GM12873 (cell line): ENCODE measurements at regions not wholly inside any gene's neighbourhood (a gene's known extent, or its start where the extent isn't known, plus 50 kb on each side); places are given as distances from the start of the nearest gene placed in this dataset.

Experiments
- TF ChIP-seq, protein P1 (sequence below): IDR thresholded peaks from 2 replicates; pipeline ENCODE4 v1.5.1; 2012; ENCODE audit warnings: low read depth, mild to moderate bottlenecking, moderate library complexity, low read length, control low read depth; ENCODE audit not compliant: insufficient read depth; ENCODE audit errors: missing control alignments

DNA sequence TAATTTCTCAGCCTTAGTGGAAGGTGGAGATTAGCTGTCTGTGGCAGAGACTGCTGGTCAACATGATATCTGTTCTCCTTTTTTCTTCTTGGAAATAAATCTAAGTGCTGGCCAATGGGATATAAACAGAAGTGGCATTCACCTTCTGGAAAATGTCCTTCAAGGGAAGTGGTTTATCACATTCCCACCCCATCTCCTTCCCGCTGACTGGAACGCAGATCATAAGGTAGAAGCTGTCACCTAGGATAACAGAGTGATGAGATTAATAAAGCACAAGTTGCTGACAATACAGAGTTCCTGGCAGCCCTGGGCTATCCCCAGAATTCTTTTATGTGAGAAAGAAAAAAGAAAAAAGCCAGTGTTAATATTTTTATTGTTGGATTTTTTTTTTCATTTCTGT, 109.7 kb upstream of the OSMR start:
- TF ChIP-seq, protein P1, sequence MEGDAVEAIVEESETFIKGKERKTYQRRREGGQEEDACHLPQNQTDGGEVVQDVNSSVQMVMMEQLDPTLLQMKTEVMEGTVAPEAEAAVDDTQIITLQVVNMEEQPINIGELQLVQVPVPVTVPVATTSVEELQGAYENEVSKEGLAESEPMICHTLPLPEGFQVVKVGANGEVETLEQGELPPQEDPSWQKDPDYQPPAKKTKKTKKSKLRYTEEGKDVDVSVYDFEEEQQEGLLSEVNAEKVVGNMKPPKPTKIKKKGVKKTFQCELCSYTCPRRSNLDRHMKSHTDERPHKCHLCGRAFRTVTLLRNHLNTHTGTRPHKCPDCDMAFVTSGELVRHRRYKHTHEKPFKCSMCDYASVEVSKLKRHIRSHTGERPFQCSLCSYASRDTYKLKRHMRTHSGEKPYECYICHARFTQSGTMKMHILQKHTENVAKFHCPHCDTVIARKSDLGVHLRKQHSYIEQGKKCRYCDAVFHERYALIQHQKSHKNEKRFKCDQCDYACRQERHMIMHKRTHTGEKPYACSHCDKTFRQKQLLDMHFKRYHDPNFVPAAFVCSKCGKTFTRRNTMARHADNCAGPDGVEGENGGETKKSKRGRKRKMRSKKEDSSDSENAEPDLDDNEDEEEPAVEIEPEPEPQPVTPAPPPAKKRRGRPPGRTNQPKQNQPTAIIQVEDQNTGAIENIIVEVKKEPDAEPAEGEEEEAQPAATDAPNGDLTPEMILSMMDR = no peak

DNA sequence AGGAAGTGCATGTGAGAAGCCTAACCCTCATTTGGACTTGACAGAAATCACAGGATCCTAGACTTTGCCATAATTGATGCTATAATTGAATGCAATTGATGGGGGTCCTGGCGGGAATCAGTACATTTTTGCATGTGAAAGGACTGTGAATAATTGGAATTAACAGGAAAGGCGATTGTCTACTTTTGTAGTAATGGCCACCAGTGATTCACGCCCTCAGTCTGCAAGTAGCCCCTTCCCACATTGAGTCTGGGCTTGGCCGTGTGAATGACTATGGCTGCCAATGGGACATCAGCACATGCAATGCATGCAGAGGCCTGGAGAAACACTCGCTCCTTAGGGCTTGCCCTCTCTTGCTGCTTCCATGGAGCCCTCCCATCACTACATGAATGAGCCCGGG, 107.8 kb upstream of the OSMR start:
- TF ChIP-seq, protein P1 = no peak

DNA sequence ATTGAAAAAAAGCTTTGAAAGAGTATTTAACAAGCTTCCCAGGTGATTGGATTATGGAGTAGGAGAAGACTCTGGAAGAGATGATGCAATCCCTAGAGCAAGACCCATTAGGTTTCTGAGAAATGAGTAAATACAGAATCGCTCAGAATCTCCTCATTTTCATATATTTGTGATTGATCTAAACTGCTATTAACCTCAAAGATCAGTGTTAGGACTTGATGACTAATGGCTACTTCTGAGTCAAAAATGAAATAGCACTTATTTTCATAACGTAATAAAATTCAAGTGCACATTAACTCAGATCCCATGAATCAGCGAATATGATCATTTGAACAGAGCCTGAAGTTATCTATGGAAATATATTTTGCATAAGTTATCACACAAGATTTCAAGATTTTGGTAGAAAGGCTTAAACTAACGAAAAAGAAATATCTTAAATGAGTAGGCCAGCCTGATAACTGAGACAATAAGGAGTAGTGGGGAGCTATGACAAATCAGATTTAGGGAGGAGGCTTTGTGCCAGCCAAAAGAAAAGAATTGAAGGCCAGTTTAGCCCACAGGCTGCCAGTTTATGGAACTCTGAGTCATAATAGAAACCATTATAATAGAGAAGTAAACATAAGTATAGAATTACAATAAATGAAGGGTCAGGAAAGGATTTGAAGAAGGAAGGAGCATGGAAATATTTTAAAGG, 106.7 kb upstream of the OSMR start:
- TF ChIP-seq, protein P1 = no peak

DNA sequence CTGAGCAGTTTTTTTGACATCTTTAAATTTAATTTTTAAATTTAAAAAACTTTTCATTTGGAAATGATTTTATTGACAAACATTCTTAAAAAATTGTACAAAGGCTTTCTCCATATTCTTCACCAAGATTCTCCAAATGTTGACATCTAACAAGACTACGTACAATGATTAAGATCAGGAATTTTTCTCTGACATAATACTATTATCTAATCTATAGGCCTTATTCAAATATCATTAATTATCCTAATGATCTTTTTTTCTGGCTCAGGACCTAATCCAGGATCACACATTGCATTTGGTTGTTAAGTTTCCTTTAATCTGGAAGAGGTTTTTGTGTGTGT, 106.1 kb upstream of the OSMR start:
- TF ChIP-seq, protein P1 = no peak

DNA sequence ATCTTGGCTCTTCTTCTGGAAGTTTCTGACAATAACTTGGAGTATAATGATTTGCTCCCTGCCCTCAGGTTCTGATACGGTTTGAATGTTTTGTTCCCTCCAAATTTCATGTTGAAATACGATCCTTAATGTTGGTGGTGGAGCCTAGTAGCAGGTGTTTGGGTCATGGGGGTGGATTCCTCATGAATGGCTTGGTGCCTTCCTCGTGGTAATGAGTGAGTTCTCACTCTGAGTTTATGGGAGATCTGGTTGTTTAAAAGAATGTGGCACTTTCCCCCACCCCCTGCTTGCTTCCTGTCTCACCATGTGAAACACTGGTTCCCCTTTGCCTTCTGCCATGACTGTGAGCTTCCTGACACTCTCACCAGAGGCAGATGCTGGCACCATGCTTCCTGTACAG, 103.0 kb upstream of the OSMR start:
- TF ChIP-seq, protein P1 = no peak

DNA sequence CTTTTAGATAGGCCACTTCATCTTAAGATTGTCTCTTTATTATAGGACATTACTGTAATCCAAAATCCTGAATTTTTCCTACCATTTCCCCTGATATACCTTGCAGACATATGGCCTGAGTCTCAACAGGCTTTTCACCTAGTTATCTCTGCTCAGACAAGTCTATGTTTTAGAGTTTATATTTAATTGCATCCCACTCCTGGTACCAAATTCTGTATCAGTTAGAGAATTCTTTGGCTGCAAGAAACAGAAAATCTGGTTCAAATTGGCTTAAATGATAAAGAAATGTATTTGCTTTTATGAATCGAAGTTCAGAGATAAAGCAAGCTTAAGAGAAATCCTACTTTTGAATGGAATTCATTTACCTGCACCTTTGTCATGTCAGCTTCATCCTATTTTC, 102.2 kb upstream of the OSMR start:
- TF ChIP-seq, protein P1 = no peak

DNA sequence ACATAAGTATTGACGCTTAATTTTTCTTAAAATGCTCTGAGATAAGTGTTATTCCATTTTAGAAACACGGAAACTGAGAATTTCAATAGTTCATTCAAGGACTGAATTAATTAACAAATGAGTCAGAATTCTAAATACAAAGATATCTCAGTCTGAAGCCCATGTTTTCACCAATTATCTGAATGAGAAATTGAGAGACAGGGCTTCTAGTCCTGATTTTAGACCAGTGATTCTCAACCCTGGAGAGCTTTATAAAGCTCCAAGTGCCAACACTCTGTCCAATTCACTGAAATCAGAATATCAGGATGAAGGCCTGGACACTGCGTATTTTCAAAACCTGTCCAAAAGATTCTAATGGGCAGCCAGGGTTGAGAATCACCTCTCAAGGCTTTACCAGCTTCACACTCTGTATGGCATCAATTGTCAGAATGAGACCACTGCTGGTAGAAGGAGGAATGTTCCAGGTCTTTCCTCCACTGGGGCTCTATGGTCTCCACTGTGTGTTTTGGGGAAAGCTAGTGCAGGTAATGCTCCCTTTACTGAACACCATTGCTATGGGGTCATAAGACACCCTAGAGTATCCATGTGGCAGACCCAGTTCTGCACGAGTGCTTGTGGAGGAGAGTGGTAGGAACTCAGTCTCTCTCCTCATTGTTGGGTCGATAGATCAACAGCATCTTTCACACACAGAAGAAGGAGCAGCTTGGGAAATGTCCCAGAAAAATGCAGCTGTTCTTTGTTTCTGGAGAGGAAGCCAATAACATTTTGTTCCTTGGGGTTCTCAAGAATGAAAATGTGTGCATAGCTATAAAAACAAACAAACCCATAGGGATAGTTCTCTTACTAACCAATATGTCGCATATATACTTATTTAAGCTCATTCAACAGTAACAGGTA, 99.7 kb upstream of the OSMR start:
- TF ChIP-seq, protein P1 = no peak
